ENCODE measurements at regions not wholly inside any gene's neighbourhood (a gene's known extent, or its start where the extent isn't known, plus 50 kb on each side); places are given as distances from the start of the nearest gene placed in this dataset.
"Not testable (repeated sequence)": the region's sequence is repeated elsewhere in the genome, so short reads cannot be mapped to it uniquely, and the experiment has no call there.

- FAIRE-seq: no peak
Measured at GRCh38 chr3:4077950-4078349, 225.2 kb upstream of the SETMAR start.

GRCh38 chr3:4078903-4079302, 224.3 kb upstream of the SETMAR start:
- FAIRE-seq: no peak

- no peak for FAIRE-seq
Measured at GRCh38 chr3:4079339-4080195, 223.6 kb upstream of the SETMAR start.

- FAIRE-seq: no peak
Measured at GRCh38 chr3:4083225-4084015, 219.7 kb upstream of the SETMAR start.

GRCh38 chr3:4084271-4084670, 218.9 kb upstream of the SETMAR start:
- no peak for FAIRE-seq

- not testable (repeated sequence) for FAIRE-seq
Measured at GRCh38 chr3:4086662-4087061, 216.5 kb upstream of the SETMAR start.

GRCh38 chr3:4091786-4092185, 211.4 kb upstream of the SETMAR start:
- no peak for FAIRE-seq

- FAIRE-seq: no peak
Measured at GRCh38 chr3:4097801-4098200, 205.4 kb upstream of the SETMAR start.

- no peak for FAIRE-seq
Measured at GRCh38 chr3:4099607-4100006, 203.6 kb upstream of the SETMAR start.

GRCh38 chr3:4107430-4107829, 195.7 kb upstream of the SETMAR start:
- FAIRE-seq: no peak

GRCh38 chr3:4113811-4114522, 189.2 kb upstream of the SETMAR start:
- no peak for FAIRE-seq

- no peak for FAIRE-seq
Measured at GRCh38 chr3:4119119-4119518, 184.1 kb upstream of the SETMAR start.

- no peak for FAIRE-seq
Measured at GRCh38 chr3:4125576-4125975, 177.6 kb upstream of the SETMAR start.

GRCh38 chr3:4138150-4138785, 164.9 kb upstream of the SETMAR start:
- FAIRE-seq: no peak

GRCh38 chr3:4138786-4139431, 164.3 kb upstream of the SETMAR start:
- FAIRE-seq: no peak

- FAIRE-seq: no peak
Measured at GRCh38 chr3:4139462-4140140, 163.6 kb upstream of the SETMAR start.

- no peak for FAIRE-seq
Measured at GRCh38 chr3:4140921-4141320, 162.2 kb upstream of the SETMAR start.

GRCh38 chr3:4147556-4148118, 155.5 kb upstream of the SETMAR start:
- FAIRE-seq: no peak

- no peak for FAIRE-seq
Measured at GRCh38 chr3:4149296-4149695, 153.9 kb upstream of the SETMAR start.

- FAIRE-seq: no peak
Measured at GRCh38 chr3:4150816-4151215, 152.4 kb upstream of the SETMAR start.

GRCh38 chr3:4151859-4152258, 151.3 kb upstream of the SETMAR start:
- FAIRE-seq: no peak
